K562 (cell line): ENCODE measurements at regions not wholly inside any gene's neighbourhood (a gene's known extent, or its start where the extent isn't known, plus 50 kb on each side); places are given as distances from the start of the nearest gene placed in this dataset.

Source experiments
- ATAC-seq: fragments of 200-7000 bp; cut with Tn5 transposase; 3 replicates; pipeline ENCODE4 v1.9.1; 2020; ENCODE audit warnings: moderate library complexity
- BruUV-seq: library from RNA; stranded (reverse); fragments of 400-500 nt; replicated peaks from 2 replicates; lab custom pipeline; 2021; lab: Mats Ljungman, UMichigan
- CTCF ChIA-PET: fragments of 300-600 bp; formaldehyde crosslinking; extraction: SDS; loops from one replicate; lab custom pipeline; 2021; ENCODE audit warnings: low intra/inter-chr PET ratio; lab: Yijun Ruan, JAX
- POLR2A ChIA-PET: fragments of 300-600, 350-650 bp; sonication (Branson Sonifier 250); formaldehyde crosslinking; extraction: SDS; loops from one replicate; lab custom pipeline; 2021; ENCODE audit warnings: antibody characterized with exemption, inconsistent platforms; lab: Yijun Ruan, JAX
- DNase-seq, 4 experiments: peaks; one replicate each; pipeline versions ENCODE4 v3.0.0 to v3.0.0-alpha.2; 2011 to 2018; ENCODE audit warnings: low spot score in 3 of 4, mixed read lengths in 3 of 4; ENCODE audit errors: extremely low read depth in 1 of 4
- FAIRE-seq: peaks from 2 replicates; lab custom pipeline; 2011; peaks lifted over from hg19 to GRCh38; lab: Jason Lieb, UNC
- H2AFZ ChIP-seq: 2 replicates; pipeline ENCODE4 v1.6.0; 2011; ENCODE audit warnings: low read depth, low read length, control low read depth, inconsistent platforms
- H3K27ac ChIP-seq: fragments of 200-600 bp; 3 replicates; pipeline ENCODE4 v1.8.0; 2011; ENCODE audit warnings: low read depth, mild to moderate bottlenecking, control low read depth, inconsistent platforms, low read length, moderate library complexity, mixed read lengths; ENCODE audit errors: extremely low read depth
- H3K27me3 ChIP-seq, 2 experiments: fragments of 300-600 bp in 1 of 2; 2 replicates in 1 of 2; 3 replicates in 1 of 2; pipeline versions ENCODE4 v1.6.0 to v1.8.0; 2011; ENCODE audit warnings: inconsistent platforms in 2 of 2, low read length in 2 of 2, mild to moderate bottlenecking in 1 of 2, mixed read lengths in 1 of 2, moderate library complexity in 1 of 2; ENCODE audit not compliant: control insufficient read depth in 2 of 2, insufficient read depth in 2 of 2
- H3K36me3 ChIP-seq: fragments of 300-600 bp; 3 replicates; pipeline ENCODE4 v1.8.0; 2011; ENCODE audit warnings: mild to moderate bottlenecking, low read length, inconsistent platforms; ENCODE audit not compliant: control insufficient read depth, insufficient read depth
- H3K4me1 ChIP-seq, 2 experiments: fragments of 200-600 bp in 1 of 2; replicated peaks in 1 of 2; 2 replicates in 1 of 2; 3 replicates in 1 of 2; pipeline versions ENCODE4 v1.5.1 to v1.8.0; 2011; ENCODE audit warnings: inconsistent platforms in 2 of 2, low read length in 2 of 2, mild to moderate bottlenecking in 1 of 2, mixed read lengths in 1 of 2, moderate library complexity in 1 of 2; ENCODE audit not compliant: control insufficient read depth in 2 of 2, insufficient read depth in 2 of 2
- H3K4me2 ChIP-seq: 2 replicates; pipeline ENCODE4 v1.6.1; 2011; ENCODE audit warnings: low read length, control low read depth, inconsistent platforms, mixed read lengths; ENCODE audit not compliant: insufficient read depth
- H3K4me3 ChIP-seq: fragments of 200-600 bp; sonication (generic), shearing (Covaris generic); 2 replicates; pipeline ENCODE4 v1.5.1; 2016; ENCODE audit warnings: control low read depth, inconsistent platforms
- H3K79me2 ChIP-seq: fragments of 200-600 bp; 3 replicates; pipeline ENCODE4 v1.8.0; 2011; ENCODE audit warnings: low read length, inconsistent platforms; ENCODE audit not compliant: control insufficient read depth, insufficient read depth
- H3K9ac ChIP-seq, 2 experiments: 2 replicates each; pipeline versions ENCODE4 v1.6.0 to v1.6.1; 2011; ENCODE audit warnings: low read depth in 2 of 2, low read length in 2 of 2, control low read depth in 1 of 2, inconsistent platforms in 1 of 2, mild to moderate bottlenecking in 1 of 2, mixed read lengths in 1 of 2; ENCODE audit not compliant: insufficient read depth in 1 of 2
- H3K9me1 ChIP-seq: one replicate; pipeline ENCODE4 v1.6.0; 2011; ENCODE audit warnings: inconsistent platforms, mild to moderate bottlenecking, low read length, moderate library complexity; ENCODE audit not compliant: control insufficient read depth, insufficient read depth
- H3K9me3 ChIP-seq: replicated peaks from 2 replicates; pipeline ENCODE4 v1.5.1; 2011; ENCODE audit warnings: low read depth, low read length, inconsistent platforms; ENCODE audit not compliant: control insufficient read depth, insufficient read depth
- H4K20me1 ChIP-seq: replicated peaks from 2 replicates; pipeline ENCODE4 v1.6.1; 2011; ENCODE audit warnings: low read length, inconsistent platforms, mixed read lengths; ENCODE audit not compliant: control insufficient read depth, insufficient read depth
- BHLHE40 ChIP-seq: IDR thresholded peaks from 2 replicates; pipeline ENCODE4 v1.6.1; 2011; ENCODE audit warnings: low read length, improper control_type of control experiment
- KLF1 ChIP-seq: fragments of 450-650 bp; IDR thresholded peaks from 2 replicates; pipeline ENCODE4 v1.6.1; 2016; ENCODE audit warnings: missing genetic modification characterization, missing compliant biosample characterization
- KLF13 ChIP-seq: fragments of 450-650 bp; IDR thresholded peaks from 2 replicates; pipeline ENCODE4 v1.6.1; 2016; ENCODE audit warnings: missing genetic modification characterization, low read depth, mild to moderate bottlenecking, missing compliant biosample characterization, moderate library complexity, borderline replicate concordance
- SMAD3 ChIP-seq: fragments of 450-650 bp; formaldehyde crosslinking; conservative IDR thresholded peaks from 2 replicates; pipeline ENCODE4 v1.4.0; 2020; ENCODE audit warnings: mild to moderate bottlenecking
- ZBED1 ChIP-seq: IDR thresholded peaks from 2 replicates; pipeline ENCODE4 v1.6.1; 2014
- ZNF583 ChIP-seq: fragments of 250-450 bp; sonication (Bioruptor Pico); IDR thresholded peaks from 2 replicates; pipeline ENCODE4 v1.4.0; 2020
- WGBS: fragments of 100-300 bp; shearing (Covaris generic); methylation state at CpG from one replicate; pipeline ENCODE4 v1.1.6; 2016; ENCODE audit warnings: low coverage, mixed read lengths; ENCODE audit not compliant: insufficient coverage; ENCODE audit errors: missing lambda C conversion rate; 5-methylcytosine and 5-hydroxymethylcytosine counted together
- in situ Hi-C: fragments of 300-500 bp; cut with MboI; formaldehyde crosslinking; loops from 4 replicates; pipeline ENCODE4 v1.15.0; 2018; ENCODE audit warnings: inconsistent platforms, mixed read lengths
- intact Hi-C: fragments of 100-400 bp; cut with micrococcal nuclease; formaldehyde crosslinking; loops from 2 replicates; pipeline ENCODE4 v1.14.2; 2022
- TF ChIP-seq, protein P1 (sequence below), 2 experiments: fragments of 450-650 bp in 1 of 2; sonication (generic) in 1 of 2; formaldehyde crosslinking in 1 of 2; IDR thresholded peaks; 2 replicates each; pipeline versions ENCODE4 v1.7.1 to v1.9.0; 2016 to 2022; ENCODE audit warnings: inconsistent platforms in 1 of 2, mild to moderate bottlenecking in 1 of 2, missing genetic modification reagents in 1 of 2
- TF ChIP-seq, protein P2 (sequence below), 2 experiments: fragments of 450-650 bp in 1 of 2; sonication (generic) in 1 of 2; formaldehyde crosslinking in 1 of 2; IDR thresholded peaks in 1 of 2; conservative IDR thresholded peaks in 1 of 2; 2 replicates each; pipeline versions ENCODE4 v1.6.1 to v1.8.1; 2016 to 2023; ENCODE audit warnings: mild to moderate bottlenecking in 2 of 2, moderate library complexity in 2 of 2, inconsistent platforms in 1 of 2, missing genetic modification reagents in 1 of 2

DNA sequence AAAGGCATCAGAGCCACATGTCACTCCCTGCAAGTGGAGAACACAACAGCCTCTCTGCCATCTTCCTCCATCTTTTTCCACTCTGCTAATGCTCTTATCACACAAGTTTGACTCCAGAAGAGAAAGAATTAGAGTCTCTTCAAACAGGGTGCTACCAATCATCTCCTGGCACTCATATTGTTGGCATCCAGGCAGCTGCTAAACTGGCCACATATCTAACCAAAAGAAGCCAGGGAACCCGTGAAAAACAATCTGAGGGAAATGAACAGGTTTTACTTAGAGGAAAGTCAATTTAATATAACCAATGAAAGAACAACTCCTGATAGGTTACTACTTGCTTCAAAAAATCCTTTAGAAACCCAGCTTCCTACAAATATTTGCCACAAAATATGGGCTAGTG, 117.2 kb downstream of the SLC25A46 start:
- Histone ChIP-seq H3K36me3 (no peaks in the 10 kb centered on the region), H2AFZ (no peak overlapping the region), H3K79me2 (no peaks in the 10 kb centered on the region), H3K27me3 (no peaks in the 10 kb centered on the region), H4K20me1 (no peaks in the 10 kb centered on the region), H3K4me2 (no peak overlapping the region), H3K4me3 (no peak overlapping the region), H3K9me1 (no peaks in the 10 kb centered on the region), H3K9me3 (no peaks in the 10 kb centered on the region; the same call in 1 of the 2 replicates), H3K9ac (no peak overlapping the region), H3K27ac (no peak overlapping the region), H3K4me1 (no peaks in the 10 kb centered on the region)
- ChIA-PET CTCF (no interaction called here), POLR2A (no interaction called here)
- in situ Hi-C loops = no loop called here
- ATAC-seq (no peak), FAIRE-seq (no peak), DNase-seq (no peak)
- 0% methylated on average over 1 of the region's 1 CpG for WGBS
- no peak for TF ChIP-seq ZBED1
- no peak for TF ChIP-seq KLF13 (tag)
- TF ChIP-seq KLF1 (tag) = no peak
- TF ChIP-seq, protein P1, sequence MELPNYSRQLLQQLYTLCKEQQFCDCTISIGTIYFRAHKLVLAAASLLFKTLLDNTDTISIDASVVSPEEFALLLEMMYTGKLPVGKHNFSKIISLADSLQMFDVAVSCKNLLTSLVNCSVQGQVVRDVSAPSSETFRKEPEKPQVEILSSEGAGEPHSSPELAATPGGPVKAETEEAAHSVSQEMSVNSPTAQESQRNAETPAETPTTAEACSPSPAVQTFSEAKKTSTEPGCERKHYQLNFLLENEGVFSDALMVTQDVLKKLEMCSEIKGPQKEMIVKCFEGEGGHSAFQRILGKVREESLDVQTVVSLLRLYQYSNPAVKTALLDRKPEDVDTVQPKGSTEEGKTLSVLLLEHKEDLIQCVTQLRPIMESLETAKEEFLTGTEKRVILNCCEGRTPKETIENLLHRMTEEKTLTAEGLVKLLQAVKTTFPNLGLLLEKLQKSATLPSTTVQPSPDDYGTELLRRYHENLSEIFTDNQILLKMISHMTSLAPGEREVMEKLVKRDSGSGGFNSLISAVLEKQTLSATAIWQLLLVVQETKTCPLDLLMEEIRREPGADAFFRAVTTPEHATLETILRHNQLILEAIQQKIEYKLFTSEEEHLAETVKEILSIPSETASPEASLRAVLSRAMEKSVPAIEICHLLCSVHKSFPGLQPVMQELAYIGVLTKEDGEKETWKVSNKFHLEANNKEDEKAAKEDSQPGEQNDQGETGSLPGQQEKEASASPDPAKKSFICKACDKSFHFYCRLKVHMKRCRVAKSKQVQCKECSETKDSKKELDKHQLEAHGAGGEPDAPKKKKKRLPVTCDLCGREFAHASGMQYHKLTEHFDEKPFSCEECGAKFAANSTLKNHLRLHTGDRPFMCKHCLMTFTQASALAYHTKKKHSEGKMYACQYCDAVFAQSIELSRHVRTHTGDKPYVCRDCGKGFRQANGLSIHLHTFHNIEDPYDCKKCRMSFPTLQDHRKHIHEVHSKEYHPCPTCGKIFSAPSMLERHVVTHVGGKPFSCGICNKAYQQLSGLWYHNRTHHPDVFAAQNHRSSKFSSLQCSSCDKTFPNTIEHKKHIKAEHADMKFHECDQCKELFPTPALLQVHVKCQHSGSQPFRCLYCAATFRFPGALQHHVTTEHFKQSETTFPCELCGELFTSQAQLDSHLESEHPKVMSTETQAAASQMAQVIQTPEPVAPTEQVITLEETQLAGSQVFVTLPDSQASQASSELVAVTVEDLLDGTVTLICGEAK (IDR thresholded peaks at IDR 0.05) = no peak
- TF ChIP-seq, protein P1 (CRISPR knock-in tag; IDR thresholded peaks at IDR 0.05) = no peak
- no peak for TF ChIP-seq SMAD3
- TF ChIP-seq ZNF583 (CRISPR knock-in tag) = no peak
- TF ChIP-seq BHLHE40 = no peak
- TF ChIP-seq, protein P2, sequence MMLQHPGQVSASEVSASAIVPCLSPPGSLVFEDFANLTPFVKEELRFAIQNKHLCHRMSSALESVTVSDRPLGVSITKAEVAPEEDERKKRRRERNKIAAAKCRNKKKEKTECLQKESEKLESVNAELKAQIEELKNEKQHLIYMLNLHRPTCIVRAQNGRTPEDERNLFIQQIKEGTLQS (IDR thresholded peaks at IDR 0.05) = no peak
- TF ChIP-seq, protein P2 (CRISPR knock-in tag; conservative IDR thresholded peaks at IDR 0.05) = no peak
- intact Hi-C loops = no loop called here
- no TSS peak for BruUV-seq
